ENCODE measurements at regions not wholly inside any gene's neighbourhood (a gene's known extent, or its start where the extent isn't known, plus 50 kb on each side); places are given as distances from the start of the nearest gene placed in this dataset.

DNA sequence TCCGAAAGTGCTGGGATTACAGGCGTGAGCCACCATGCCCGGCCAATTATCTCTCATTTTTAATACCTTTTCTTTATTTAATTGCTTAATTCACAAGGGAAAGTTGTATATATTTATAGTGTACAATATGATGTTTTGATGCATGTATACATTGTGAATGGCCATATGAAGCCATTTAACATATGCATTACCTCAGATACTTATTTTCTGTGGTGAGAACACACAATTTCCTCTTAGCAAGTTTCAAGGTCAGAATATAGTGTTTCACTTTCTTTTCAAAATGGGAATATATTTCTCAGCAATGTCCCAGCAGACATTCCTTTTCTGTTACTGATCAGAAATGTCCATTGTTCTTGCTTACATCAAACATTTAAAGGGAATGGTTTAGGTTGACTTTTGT lies 1596.3 kb downstream of the MAT2B start:
- TF ChIP-seq EZH2phosphoT487 (conservative IDR thresholded peaks at IDR 0.05; ENCODE audit: low read length) = no peak
- TF ChIP-seq CTCF (IDR thresholded peaks at IDR 0.05; ENCODE audit: insufficient read depth, low read length, poor library complexity, severe bottlenecking) = no peak
- H3K79me2 ChIP-seq (ENCODE audit: insufficient read depth, low read length) = no peaks in the 10 kb centered on the region
- no peaks in the 10 kb centered on the region for H3F3A ChIP-seq (ENCODE audit: insufficient read depth)
- H3K9ac ChIP-seq (ENCODE audit: low read length) = no peak overlapping the region
- no peaks in the 10 kb centered on the region for H4K20me1 ChIP-seq (ENCODE audit: low read depth, low read length)
- no peaks in the 10 kb centered on the region for H3K36me3 ChIP-seq (ENCODE audit: low read length)
- H3K9me3 ChIP-seq (ENCODE audit: insufficient read depth, low read length) = no peaks in the 10 kb centered on the region
- no peaks in the 10 kb centered on the region for H3K27me3 ChIP-seq (ENCODE audit: low read length)
- no peak overlapping the region for H3K4me2 ChIP-seq (ENCODE audit: low read depth, low read length, poor library complexity, severe bottlenecking)
- H3K9me2 ChIP-seq (replicated peaks; ENCODE audit: insufficient read depth, low read length) = no peaks in the 10 kb centered on the region
- H3K4me3 ChIP-seq (ENCODE audit: insufficient read depth, low read length, poor library complexity, severe bottlenecking) = no peak overlapping the region
- no peak overlapping the region for H2AFZ ChIP-seq (ENCODE audit: low read depth, low read length, severe bottlenecking)
- no peak overlapping the region for H3K27ac ChIP-seq (ENCODE audit: low read depth, low read length)

DNA sequence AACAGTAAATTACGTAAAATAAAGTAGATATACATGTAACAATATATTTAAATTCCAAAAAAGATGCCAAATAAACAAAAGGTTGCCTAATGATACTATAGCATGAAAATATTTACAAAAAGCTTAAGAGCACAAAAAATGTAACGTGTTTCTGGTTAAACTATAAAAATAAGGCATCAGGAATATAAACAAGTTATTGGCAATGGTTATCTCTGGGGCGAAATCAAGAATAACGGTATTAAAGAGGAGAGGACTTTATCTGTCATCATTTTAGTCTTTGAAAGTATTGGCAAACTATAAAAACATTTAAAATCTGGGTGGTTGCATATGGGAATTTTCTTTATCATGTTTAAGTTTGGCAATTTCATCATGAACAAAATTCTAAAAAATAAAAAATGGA lies 1599.2 kb downstream of the MAT2B start:
- Histone ChIP-seq H3K79me2 (ENCODE audit: insufficient read depth, low read length) (no peaks in the 10 kb centered on the region), H3K9me3 (ENCODE audit: insufficient read depth, low read length) (no peaks in the 10 kb centered on the region), H3K9ac (ENCODE audit: low read length) (no peak overlapping the region), H3K9me2 (replicated peaks; ENCODE audit: insufficient read depth, low read length) (no peaks in the 10 kb centered on the region), H3K36me3 (ENCODE audit: low read length) (no peaks in the 10 kb centered on the region), H3K4me3 (ENCODE audit: insufficient read depth, low read length, poor library complexity, severe bottlenecking) (no peak overlapping the region), H3K4me2 (ENCODE audit: low read depth, low read length, poor library complexity, severe bottlenecking) (no peak overlapping the region), H3F3A (ENCODE audit: insufficient read depth) (no peaks in the 10 kb centered on the region), H2AFZ (ENCODE audit: low read depth, low read length, severe bottlenecking) (no peak overlapping the region), H3K27ac (ENCODE audit: low read depth, low read length) (no peak overlapping the region), H4K20me1 (ENCODE audit: low read depth, low read length) (no peaks in the 10 kb centered on the region), H3K27me3 (ENCODE audit: low read length) (no peaks in the 10 kb centered on the region)
- no peak for TF ChIP-seq EZH2phosphoT487 (conservative IDR thresholded peaks at IDR 0.05; ENCODE audit: low read length)
- no peak for TF ChIP-seq CTCF (IDR thresholded peaks at IDR 0.05; ENCODE audit: insufficient read depth, low read length, poor library complexity, severe bottlenecking)

GRCh38 chr5:165108809-165109208 lies 1603.4 kb downstream of the MAT2B start:
- Histone ChIP-seq H3K4me3 (ENCODE audit: insufficient read depth, low read length, poor library complexity, severe bottlenecking) (no peak overlapping the region), H3K27me3 (ENCODE audit: low read length) (no peaks in the 10 kb centered on the region), H3K4me2 (ENCODE audit: low read depth, low read length, poor library complexity, severe bottlenecking) (no peak overlapping the region), H3K36me3 (ENCODE audit: low read length) (no peaks in the 10 kb centered on the region), H2AFZ (ENCODE audit: low read depth, low read length, severe bottlenecking) (no peak overlapping the region), H3K79me2 (ENCODE audit: insufficient read depth, low read length) (no peaks in the 10 kb centered on the region), H3K9ac (ENCODE audit: low read length) (no peak overlapping the region), H4K20me1 (ENCODE audit: low read depth, low read length) (no peaks in the 10 kb centered on the region), H3F3A (ENCODE audit: insufficient read depth) (no peaks in the 10 kb centered on the region), H3K9me2 (replicated peaks; ENCODE audit: insufficient read depth, low read length) (no peaks in the 10 kb centered on the region), H3K27ac (ENCODE audit: low read depth, low read length) (no peak overlapping the region), H3K9me3 (ENCODE audit: insufficient read depth, low read length) (no peaks in the 10 kb centered on the region)
- TF ChIP-seq EZH2phosphoT487 (conservative IDR thresholded peaks at IDR 0.05; ENCODE audit: low read length) (no peak), CTCF (IDR thresholded peaks at IDR 0.05; ENCODE audit: insufficient read depth, low read length, poor library complexity, severe bottlenecking) (no peak)

GRCh38 chr5:165119175-165119574 lies 1613.8 kb downstream of the MAT2B start:
- Histone ChIP-seq H3K36me3 (ENCODE audit: low read length) (no peaks in the 10 kb centered on the region), H3F3A (ENCODE audit: insufficient read depth) (no peaks in the 10 kb centered on the region), H2AFZ (ENCODE audit: low read depth, low read length, severe bottlenecking) (no peak overlapping the region), H3K9me3 (ENCODE audit: insufficient read depth, low read length) (no peaks in the 10 kb centered on the region), H3K4me2 (ENCODE audit: low read depth, low read length, poor library complexity, severe bottlenecking) (no peak overlapping the region), H3K9me2 (replicated peaks; ENCODE audit: insufficient read depth, low read length) (no peaks in the 10 kb centered on the region), H3K27ac (ENCODE audit: low read depth, low read length) (no peak overlapping the region), H4K20me1 (ENCODE audit: low read depth, low read length) (no peaks in the 10 kb centered on the region), H3K27me3 (ENCODE audit: low read length) (no peaks in the 10 kb centered on the region), H3K9ac (ENCODE audit: low read length) (no peak overlapping the region), H3K4me3 (ENCODE audit: insufficient read depth, low read length, poor library complexity, severe bottlenecking) (no peak overlapping the region), H3K79me2 (ENCODE audit: insufficient read depth, low read length) (no peaks in the 10 kb centered on the region)
- no peak for TF ChIP-seq EZH2phosphoT487 (conservative IDR thresholded peaks at IDR 0.05; ENCODE audit: low read length)
- TF ChIP-seq CTCF (IDR thresholded peaks at IDR 0.05; ENCODE audit: insufficient read depth, low read length, poor library complexity, severe bottlenecking) = no peak

Data from SU-DHL-6 (cell line).